OCI-LY7 (cell line): ENCODE measurements at regions not wholly inside any gene's neighbourhood (a gene's known extent, or its start where the extent isn't known, plus 50 kb on each side); places are given as distances from the start of the nearest gene placed in this dataset.

Source experiments
- EZH2phosphoT487 ChIP-seq: fragments of 200-600 bp; sonication (generic); IDR thresholded peaks from 2 replicates; pipeline ENCODE4 v1.6.1; 2018; ENCODE audit warnings: low read depth, borderline replicate concordance, mild to moderate bottlenecking, mixed run types, antibody characterized with exemption, low read length, moderate library complexity, mixed read lengths
- TF ChIP-seq, protein P1 (sequence below): fragments of 200-600 bp; sonication (generic); conservative IDR thresholded peaks from 2 replicates; pipeline ENCODE4 v1.5.1; 2014; ENCODE audit warnings: mild to moderate bottlenecking, antibody characterized with exemption, low read length, moderate library complexity, mixed read lengths

DNA sequence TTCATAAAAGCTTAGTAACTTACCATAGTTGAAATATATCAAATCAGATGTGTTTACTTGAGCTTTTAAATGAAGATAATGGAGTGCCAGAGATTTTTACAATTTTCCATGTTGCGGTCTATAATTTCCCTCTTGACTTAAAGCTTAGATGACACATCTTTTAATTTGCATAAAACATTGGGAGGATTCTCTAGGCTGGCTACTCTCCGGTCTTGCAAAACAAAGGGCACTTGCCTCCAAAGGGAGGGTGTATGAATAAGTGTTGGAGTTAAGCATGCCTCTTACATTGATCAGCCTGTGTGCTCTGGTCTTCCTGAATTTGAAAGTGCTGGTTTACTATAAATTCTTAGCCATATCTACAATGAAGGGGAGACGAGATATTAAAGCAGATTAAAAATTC is 336.4 kb upstream of the NAV3 start:
- TF ChIP-seq, protein P1, sequence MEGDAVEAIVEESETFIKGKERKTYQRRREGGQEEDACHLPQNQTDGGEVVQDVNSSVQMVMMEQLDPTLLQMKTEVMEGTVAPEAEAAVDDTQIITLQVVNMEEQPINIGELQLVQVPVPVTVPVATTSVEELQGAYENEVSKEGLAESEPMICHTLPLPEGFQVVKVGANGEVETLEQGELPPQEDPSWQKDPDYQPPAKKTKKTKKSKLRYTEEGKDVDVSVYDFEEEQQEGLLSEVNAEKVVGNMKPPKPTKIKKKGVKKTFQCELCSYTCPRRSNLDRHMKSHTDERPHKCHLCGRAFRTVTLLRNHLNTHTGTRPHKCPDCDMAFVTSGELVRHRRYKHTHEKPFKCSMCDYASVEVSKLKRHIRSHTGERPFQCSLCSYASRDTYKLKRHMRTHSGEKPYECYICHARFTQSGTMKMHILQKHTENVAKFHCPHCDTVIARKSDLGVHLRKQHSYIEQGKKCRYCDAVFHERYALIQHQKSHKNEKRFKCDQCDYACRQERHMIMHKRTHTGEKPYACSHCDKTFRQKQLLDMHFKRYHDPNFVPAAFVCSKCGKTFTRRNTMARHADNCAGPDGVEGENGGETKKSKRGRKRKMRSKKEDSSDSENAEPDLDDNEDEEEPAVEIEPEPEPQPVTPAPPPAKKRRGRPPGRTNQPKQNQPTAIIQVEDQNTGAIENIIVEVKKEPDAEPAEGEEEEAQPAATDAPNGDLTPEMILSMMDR = no peak
- TF ChIP-seq EZH2phosphoT487 = no peak
